ENCODE measurements at regions not wholly inside any gene's neighbourhood (a gene's known extent, or its start where the extent isn't known, plus 50 kb on each side); places are given as distances from the start of the nearest gene placed in this dataset.

DNA sequence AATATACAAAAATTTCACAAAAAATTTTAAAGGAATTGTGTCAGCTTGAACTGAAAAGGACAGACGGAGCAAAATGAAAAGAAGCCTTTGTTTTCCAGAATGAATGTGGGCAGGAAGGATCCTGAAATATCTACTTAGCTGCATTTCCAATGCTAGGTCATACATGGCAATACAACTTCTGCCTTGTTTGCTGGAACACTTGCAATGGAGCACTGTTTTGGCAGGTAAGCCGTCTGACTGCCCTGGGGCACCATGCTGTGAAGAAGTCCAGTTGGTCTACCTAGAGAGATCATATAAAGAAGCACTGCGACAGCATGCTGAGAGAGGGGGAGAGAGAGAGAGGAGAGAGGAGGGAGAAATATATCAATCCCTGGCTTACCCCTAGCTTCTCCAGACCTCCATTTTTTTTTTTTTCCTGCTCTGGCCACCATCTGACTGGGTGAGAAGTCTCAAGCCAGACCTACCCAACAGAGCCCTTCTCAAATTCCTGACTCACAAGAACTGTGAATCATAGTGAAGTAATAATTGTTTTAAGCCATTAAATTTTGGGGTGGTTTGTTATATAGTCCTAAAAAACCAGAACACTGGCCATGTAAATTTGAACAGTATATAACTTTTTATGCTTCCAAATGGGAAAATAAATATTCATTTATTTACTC, 97.1 kb upstream of the PRICKLE1 start:
- TF ChIP-seq, protein P1, sequence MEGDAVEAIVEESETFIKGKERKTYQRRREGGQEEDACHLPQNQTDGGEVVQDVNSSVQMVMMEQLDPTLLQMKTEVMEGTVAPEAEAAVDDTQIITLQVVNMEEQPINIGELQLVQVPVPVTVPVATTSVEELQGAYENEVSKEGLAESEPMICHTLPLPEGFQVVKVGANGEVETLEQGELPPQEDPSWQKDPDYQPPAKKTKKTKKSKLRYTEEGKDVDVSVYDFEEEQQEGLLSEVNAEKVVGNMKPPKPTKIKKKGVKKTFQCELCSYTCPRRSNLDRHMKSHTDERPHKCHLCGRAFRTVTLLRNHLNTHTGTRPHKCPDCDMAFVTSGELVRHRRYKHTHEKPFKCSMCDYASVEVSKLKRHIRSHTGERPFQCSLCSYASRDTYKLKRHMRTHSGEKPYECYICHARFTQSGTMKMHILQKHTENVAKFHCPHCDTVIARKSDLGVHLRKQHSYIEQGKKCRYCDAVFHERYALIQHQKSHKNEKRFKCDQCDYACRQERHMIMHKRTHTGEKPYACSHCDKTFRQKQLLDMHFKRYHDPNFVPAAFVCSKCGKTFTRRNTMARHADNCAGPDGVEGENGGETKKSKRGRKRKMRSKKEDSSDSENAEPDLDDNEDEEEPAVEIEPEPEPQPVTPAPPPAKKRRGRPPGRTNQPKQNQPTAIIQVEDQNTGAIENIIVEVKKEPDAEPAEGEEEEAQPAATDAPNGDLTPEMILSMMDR (IDR thresholded peaks at IDR 0.05; ENCODE audit: insufficient read depth, low read length), result no peak
- TF ChIP-seq POLR2AphosphoS5 (IDR thresholded peaks at IDR 0.05; ENCODE audit: low read depth), result no peak
- TF ChIP-seq, protein P2, sequence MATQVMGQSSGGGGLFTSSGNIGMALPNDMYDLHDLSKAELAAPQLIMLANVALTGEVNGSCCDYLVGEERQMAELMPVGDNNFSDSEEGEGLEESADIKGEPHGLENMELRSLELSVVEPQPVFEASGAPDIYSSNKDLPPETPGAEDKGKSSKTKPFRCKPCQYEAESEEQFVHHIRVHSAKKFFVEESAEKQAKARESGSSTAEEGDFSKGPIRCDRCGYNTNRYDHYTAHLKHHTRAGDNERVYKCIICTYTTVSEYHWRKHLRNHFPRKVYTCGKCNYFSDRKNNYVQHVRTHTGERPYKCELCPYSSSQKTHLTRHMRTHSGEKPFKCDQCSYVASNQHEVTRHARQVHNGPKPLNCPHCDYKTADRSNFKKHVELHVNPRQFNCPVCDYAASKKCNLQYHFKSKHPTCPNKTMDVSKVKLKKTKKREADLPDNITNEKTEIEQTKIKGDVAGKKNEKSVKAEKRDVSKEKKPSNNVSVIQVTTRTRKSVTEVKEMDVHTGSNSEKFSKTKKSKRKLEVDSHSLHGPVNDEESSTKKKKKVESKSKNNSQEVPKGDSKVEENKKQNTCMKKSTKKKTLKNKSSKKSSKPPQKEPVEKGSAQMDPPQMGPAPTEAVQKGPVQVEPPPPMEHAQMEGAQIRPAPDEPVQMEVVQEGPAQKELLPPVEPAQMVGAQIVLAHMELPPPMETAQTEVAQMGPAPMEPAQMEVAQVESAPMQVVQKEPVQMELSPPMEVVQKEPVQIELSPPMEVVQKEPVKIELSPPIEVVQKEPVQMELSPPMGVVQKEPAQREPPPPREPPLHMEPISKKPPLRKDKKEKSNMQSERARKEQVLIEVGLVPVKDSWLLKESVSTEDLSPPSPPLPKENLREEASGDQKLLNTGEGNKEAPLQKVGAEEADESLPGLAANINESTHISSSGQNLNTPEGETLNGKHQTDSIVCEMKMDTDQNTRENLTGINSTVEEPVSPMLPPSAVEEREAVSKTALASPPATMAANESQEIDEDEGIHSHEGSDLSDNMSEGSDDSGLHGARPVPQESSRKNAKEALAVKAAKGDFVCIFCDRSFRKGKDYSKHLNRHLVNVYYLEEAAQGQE (IDR thresholded peaks at IDR 0.05; ENCODE audit: insufficient replicate concordance, low read depth), result no peak

Data from HL-60 (cell line).